H9 (cell line): ENCODE measurements at regions not wholly inside any gene's neighbourhood (a gene's known extent, or its start where the extent isn't known, plus 50 kb on each side); places are given as distances from the start of the nearest gene placed in this dataset.
A peak's percentile ranks its signal among the peaks of the same experiment; 100 is the strongest.

Experiments used
- DNase-seq: peaks from one replicate; pipeline ENCODE4 v3.0.0-alpha.2; 2017
- H2AFZ ChIP-seq: one replicate; pipeline ENCODE4 v1.6.1; 2013; ENCODE audit warnings: mild to moderate bottlenecking, low read length, control low read depth, moderate library complexity
- H2AK5ac ChIP-seq: 2 replicates; pipeline ENCODE4 v1.6.1; 2013; ENCODE audit warnings: low read length, control low read depth, mixed read lengths; ENCODE audit not compliant: insufficient read length
- H2BK120ac ChIP-seq: one replicate; pipeline ENCODE4 v1.6.1; 2013; ENCODE audit warnings: low read depth, mild to moderate bottlenecking, low read length, control low read depth, inconsistent platforms; ENCODE audit not compliant: poor library complexity, severe bottlenecking
- H2BK12ac ChIP-seq: 2 replicates; pipeline ENCODE4 v1.6.1; 2013; ENCODE audit warnings: low read length, control low read depth, mixed read lengths, low read depth; ENCODE audit not compliant: insufficient read length
- H2BK15ac ChIP-seq: 2 replicates; pipeline ENCODE4 v1.6.1; 2013; ENCODE audit warnings: low read depth, low read length, control low read depth
- H2BK20ac ChIP-seq: one replicate; pipeline ENCODE4 v1.6.1; 2013; ENCODE audit warnings: low read depth, mild to moderate bottlenecking, low read length, control low read depth, inconsistent platforms; ENCODE audit not compliant: poor library complexity, severe bottlenecking
- H2BK5ac ChIP-seq: 2 replicates; pipeline ENCODE4 v1.6.1; 2013; ENCODE audit warnings: low read length, control low read depth, mixed read lengths; ENCODE audit not compliant: insufficient read length
- H3K14ac ChIP-seq: 2 replicates; pipeline ENCODE4 v1.6.1; 2013; ENCODE audit warnings: low read length, control low read depth; ENCODE audit not compliant: insufficient read depth
- H3K18ac ChIP-seq: 2 replicates; pipeline ENCODE4 v1.6.1; 2013; ENCODE audit warnings: low read depth, mild to moderate bottlenecking, mixed read lengths, low read length, control low read depth; ENCODE audit not compliant: insufficient read length
- H3K23ac ChIP-seq: 2 replicates; pipeline ENCODE4 v1.6.1; 2013; ENCODE audit warnings: low read length, control low read depth, mixed read lengths, low read depth; ENCODE audit not compliant: insufficient read length
- H3K23me2 ChIP-seq: 2 replicates; pipeline ENCODE4 v1.6.1; 2013; ENCODE audit warnings: low read depth, mild to moderate bottlenecking, mixed read lengths, low read length, control low read depth; ENCODE audit not compliant: insufficient read length, poor library complexity, severe bottlenecking
- H3K27ac ChIP-seq: 2 replicates; pipeline ENCODE4 v1.5.1; 2013; ENCODE audit warnings: low read length, control low read depth, mixed read lengths, low read depth; ENCODE audit not compliant: insufficient read length
- H3K27me3 ChIP-seq: 2 replicates; pipeline ENCODE4 v1.6.1; 2013; ENCODE audit warnings: low read length, control low read depth, inconsistent platforms; ENCODE audit not compliant: insufficient read depth
- H3K4ac ChIP-seq: 2 replicates; pipeline ENCODE4 v1.6.1; 2013; ENCODE audit warnings: low read depth, mild to moderate bottlenecking, control low read depth, inconsistent platforms, low read length, moderate library complexity
- H3K4me1 ChIP-seq: 2 replicates; pipeline ENCODE4 v1.6.1; 2013; ENCODE audit warnings: low read length, control low read depth, inconsistent platforms; ENCODE audit not compliant: insufficient read depth
- H3K4me2 ChIP-seq: 2 replicates; pipeline ENCODE4 v1.6.1; 2013; ENCODE audit warnings: low read length, control low read depth, mixed read lengths; ENCODE audit not compliant: insufficient read length, insufficient read depth
- H3K56ac ChIP-seq: 2 replicates; pipeline ENCODE4 v1.6.1; 2013; ENCODE audit warnings: low read depth, mild to moderate bottlenecking, mixed read lengths, low read length, control low read depth; ENCODE audit not compliant: insufficient read length
- H3K79me1 ChIP-seq: 2 replicates; pipeline ENCODE4 v1.6.1; 2013; ENCODE audit warnings: low read depth, mild to moderate bottlenecking, moderate library complexity, low read length, control low read depth, inconsistent platforms; ENCODE audit not compliant: insufficient read depth, poor library complexity, severe bottlenecking
- H3K79me2 ChIP-seq: 2 replicates; pipeline ENCODE4 v1.6.1; 2013; ENCODE audit warnings: low read length, control low read depth, inconsistent platforms; ENCODE audit not compliant: insufficient read depth
- H3K9ac ChIP-seq: 2 replicates; pipeline ENCODE4 v1.6.1; 2013; ENCODE audit warnings: low read length, control low read depth, mixed read lengths; ENCODE audit not compliant: insufficient read length; ENCODE audit errors: extremely low read depth
- H3K9me3 ChIP-seq: one replicate; pipeline ENCODE4 v1.6.1; 2013; ENCODE audit warnings: low read depth, low read length, inconsistent platforms; ENCODE audit not compliant: control insufficient read depth
- H3T11ph ChIP-seq: one replicate; pipeline ENCODE4 v1.6.1; 2013; ENCODE audit warnings: mild to moderate bottlenecking, low read length, control low read depth, inconsistent platforms
- H4K20me1 ChIP-seq: one replicate; pipeline ENCODE4 v1.6.1; 2013; ENCODE audit not compliant: control insufficient read depth, insufficient read length, insufficient read depth
- H4K5ac ChIP-seq: 2 replicates; pipeline ENCODE4 v1.6.1; 2013; ENCODE audit warnings: low read depth, mild to moderate bottlenecking, mixed read lengths, low read length, control low read depth; ENCODE audit not compliant: insufficient read length
- H4K8ac ChIP-seq: replicated peaks from 2 replicates; pipeline ENCODE4 v1.6.1; 2013; ENCODE audit warnings: low read length, control low read depth, mixed read lengths, low read depth; ENCODE audit not compliant: insufficient read length
- H4K91ac ChIP-seq: 2 replicates; pipeline ENCODE4 v1.6.1; 2013; ENCODE audit warnings: low read depth, mild to moderate bottlenecking, moderate library complexity, mixed read lengths, low read length, control low read depth; ENCODE audit not compliant: insufficient read length
- H3K27ac Mint-ChIP-seq, 3 experiments: 2 replicates in 2 of 3; 3 replicates in 1 of 3; pipeline ENCODE4 v1.8.0; 2020 to 2021; ENCODE audit warnings: mixed read lengths in 3 of 3, mild to moderate bottlenecking in 1 of 3, moderate library complexity in 1 of 3
- H3K27me3 Mint-ChIP-seq: 2 replicates; pipeline ENCODE4 v1.8.0; 2021; ENCODE audit warnings: low read depth, mild to moderate bottlenecking, moderate library complexity, mixed read lengths
- H3K36me3 Mint-ChIP-seq, 3 experiments: 2 replicates in 2 of 3; 3 replicates in 1 of 3; pipeline ENCODE4 v1.8.0; 2020 to 2021; ENCODE audit warnings: low read depth in 3 of 3, mixed read lengths in 3 of 3; ENCODE audit not compliant: insufficient read depth in 1 of 3
- H3K4me1 Mint-ChIP-seq, 2 experiments: 2 replicates each; pipeline ENCODE4 v1.8.0; 2020; ENCODE audit warnings: mixed read lengths in 2 of 2
- H3K4me3 Mint-ChIP-seq, 2 experiments: 2 replicates in 1 of 2; 3 replicates in 1 of 2; pipeline ENCODE4 v1.8.0; 2020 to 2021; ENCODE audit warnings: mild to moderate bottlenecking in 2 of 2, mixed read lengths in 2 of 2, moderate library complexity in 1 of 2
- H3K9me3 Mint-ChIP-seq, 2 experiments: 2 replicates in 1 of 2; 3 replicates in 1 of 2; pipeline ENCODE4 v1.8.0; 2020; ENCODE audit warnings: mild to moderate bottlenecking in 2 of 2, mixed read lengths in 2 of 2, moderate library complexity in 1 of 2
- CTCF ChIP-seq: fragments of 200-600 bp; sonication (generic); conservative IDR thresholded peaks from 3 replicates; pipeline ENCODE4 v1.8.0; 2021; ENCODE audit warnings: antibody characterized with exemption, mild to moderate bottlenecking

GRCh38 chr7:109844362-109844761 is 1246.6 kb upstream of the LRRN3 start:
- Histone ChIP-seq H3K14ac (no peak overlapping the region), H3K9ac (no peak overlapping the region), H3K9me3 (no peaks in the 10 kb centered on the region), H3K79me1 (no peaks in the 10 kb centered on the region), H2BK5ac (no peak overlapping the region), H3K23me2 (no peaks in the 10 kb centered on the region), H2BK20ac (no peak overlapping the region), H2AFZ (no peak overlapping the region), H2BK12ac (no peak overlapping the region), H3K56ac (no peak overlapping the region), H3K27ac (no peak overlapping the region), H4K20me1 (no peaks in the 10 kb centered on the region), H2BK120ac (no peak overlapping the region), H4K8ac (no peak overlapping the region), H3K18ac (no peak overlapping the region), H3K4me1 (no peaks in the 10 kb centered on the region), H2AK5ac (no peak overlapping the region), H4K5ac (no peak overlapping the region), H3K4me2 (no peak overlapping the region), H4K91ac (no peak overlapping the region), H3K4ac (no peak overlapping the region), H2BK15ac (no peak overlapping the region), H3K23ac (no peak overlapping the region), H3K79me2 (no peaks in the 10 kb centered on the region), H3T11ph (no peak overlapping the region), H3K27me3 (no peaks in the 10 kb centered on the region)
- Mint-ChIP-seq H3K27me3 (no peaks in the 10 kb centered on the region), H3K4me3 (no peak overlapping the region), H3K4me1 (peaks cover 11 to 16% of the 10 kb centered on the region in 2 experiments), H3K9me3 (no peaks in the 10 kb centered on the region), H3K36me3 (no peaks in the 10 kb centered on the region), H3K27ac (no peak overlapping the region)
- TF ChIP-seq CTCF, result peak; percentile 74
- no peak for DNase-seq
